ENCODE measurements at regions not wholly inside any gene's neighbourhood (a gene's known extent, or its start where the extent isn't known, plus 50 kb on each side); places are given as distances from the start of the nearest gene placed in this dataset.

- no peak for DNase-seq
Measured at GRCh38 chr2:215681799-215682596, 246.1 kb upstream of the FN1 start.

GRCh38 chr2:215680605-215681598 lies 245.0 kb upstream of the FN1 start:
- DNase-seq = no peak

GRCh38 chr2:215678094-215678493 lies 242.2 kb upstream of the FN1 start:
- DNase-seq = no peak

- DNase-seq = no peak
Measured at GRCh38 chr2:215677481-215677880, 241.6 kb upstream of the FN1 start.

- no peak for DNase-seq
Measured at GRCh38 chr2:215672406-215672805, 236.5 kb upstream of the FN1 start.

- no peak for DNase-seq
Measured at GRCh38 chr2:215671691-215672090, 235.8 kb upstream of the FN1 start.

- DNase-seq = no peak
Measured at GRCh38 chr2:215671244-215671643, 235.4 kb upstream of the FN1 start.

- DNase-seq = no peak
Measured at GRCh38 chr2:215670396-215670795, 234.5 kb upstream of the FN1 start.

- DNase-seq = no peak
Measured at GRCh38 chr2:215668378-215668775, 232.5 kb upstream of the FN1 start.

- DNase-seq = no peak
Measured at GRCh38 chr2:215667585-215668377, 231.9 kb upstream of the FN1 start.

GRCh38 chr2:215664847-215665525 lies 229.1 kb upstream of the FN1 start:
- no peak for DNase-seq

- DNase-seq = no peak
Measured at GRCh38 chr2:215662715-215663114, 226.8 kb upstream of the FN1 start.

GRCh38 chr2:215660687-215661086 lies 224.8 kb upstream of the FN1 start:
- DNase-seq = no peak

GRCh38 chr2:215659650-215660049 lies 223.8 kb upstream of the FN1 start:
- DNase-seq = no peak

- DNase-seq = no peak
Measured at GRCh38 chr2:215658635-215659305, 222.9 kb upstream of the FN1 start.

- no peak for DNase-seq
Measured at GRCh38 chr2:215657844-215658243, 222.0 kb upstream of the FN1 start.

GRCh38 chr2:215654148-215654819 lies 218.4 kb upstream of the FN1 start:
- no peak for DNase-seq

GRCh38 chr2:215653344-215654030 lies 217.6 kb upstream of the FN1 start:
- no peak for DNase-seq

- no peak for DNase-seq
Measured at GRCh38 chr2:215652388-215652787, 216.5 kb upstream of the FN1 start.

GRCh38 chr2:215651412-215651811 lies 215.5 kb upstream of the FN1 start:
- no peak for DNase-seq

Data from DMS79 treated with DMSO at 0.1 percent for 48 hours (cell line).